Activated T-cell treated with anti-CD3 and anti-CD28 coated beads, Interleukin-2, amount 50 U/mL, for 72 hours (primary cell): ENCODE measurements at regions not wholly inside any gene's neighbourhood (a gene's known extent, or its start where the extent isn't known, plus 50 kb on each side); places are given as distances from the start of the nearest gene placed in this dataset.
"Not testable (repeated sequence)": the region's sequence is repeated elsewhere in the genome, so short reads cannot be mapped to it uniquely, and the experiment has no call there.

Experiments
- ATAC-seq, 2 donors: fragments of 150-1000 bp; cut with Tn5 transposase; replicated peaks in 1 of 2; 2 replicates each; pipeline ENCODE4 v1.10.0; 2021; ENCODE audit warnings: moderate library complexity in 2 of 2, mild to moderate bottlenecking in 1 of 2
- DNase-seq, 2 donors: peaks; one replicate each; pipeline ENCODE4 v3.0.0; 2021 to 2022; ENCODE audit warnings: mixed read lengths in 1 of 2
- H3K27ac Mint-ChIP-seq: one replicate; pipeline ENCODE4 v1.8.0; 2022; ENCODE audit warnings: mild to moderate bottlenecking, moderate library complexity, mixed read lengths
- H3K27me3 Mint-ChIP-seq: one replicate; pipeline ENCODE4 v1.8.0; 2022; ENCODE audit warnings: low read depth, mixed read lengths
- H3K36me3 Mint-ChIP-seq, 2 donors: one replicate each; pipeline ENCODE4 v1.8.0; 2022; ENCODE audit warnings: mixed read lengths in 2 of 2, mild to moderate bottlenecking in 1 of 2; ENCODE audit not compliant: insufficient read depth in 2 of 2
- H3K4me1 Mint-ChIP-seq: one replicate; pipeline ENCODE4 v1.8.0; 2022; ENCODE audit warnings: low read depth, mixed read lengths
- H3K4me3 Mint-ChIP-seq, 2 donors: one replicate each; pipeline ENCODE4 v1.8.0; 2022; ENCODE audit warnings: mild to moderate bottlenecking in 2 of 2, mixed read lengths in 2 of 2, moderate library complexity in 2 of 2
- H3K9me3 Mint-ChIP-seq, 2 donors: one replicate each; pipeline ENCODE4 v1.8.0; 2022; ENCODE audit warnings: mixed read lengths in 2 of 2

DNA sequence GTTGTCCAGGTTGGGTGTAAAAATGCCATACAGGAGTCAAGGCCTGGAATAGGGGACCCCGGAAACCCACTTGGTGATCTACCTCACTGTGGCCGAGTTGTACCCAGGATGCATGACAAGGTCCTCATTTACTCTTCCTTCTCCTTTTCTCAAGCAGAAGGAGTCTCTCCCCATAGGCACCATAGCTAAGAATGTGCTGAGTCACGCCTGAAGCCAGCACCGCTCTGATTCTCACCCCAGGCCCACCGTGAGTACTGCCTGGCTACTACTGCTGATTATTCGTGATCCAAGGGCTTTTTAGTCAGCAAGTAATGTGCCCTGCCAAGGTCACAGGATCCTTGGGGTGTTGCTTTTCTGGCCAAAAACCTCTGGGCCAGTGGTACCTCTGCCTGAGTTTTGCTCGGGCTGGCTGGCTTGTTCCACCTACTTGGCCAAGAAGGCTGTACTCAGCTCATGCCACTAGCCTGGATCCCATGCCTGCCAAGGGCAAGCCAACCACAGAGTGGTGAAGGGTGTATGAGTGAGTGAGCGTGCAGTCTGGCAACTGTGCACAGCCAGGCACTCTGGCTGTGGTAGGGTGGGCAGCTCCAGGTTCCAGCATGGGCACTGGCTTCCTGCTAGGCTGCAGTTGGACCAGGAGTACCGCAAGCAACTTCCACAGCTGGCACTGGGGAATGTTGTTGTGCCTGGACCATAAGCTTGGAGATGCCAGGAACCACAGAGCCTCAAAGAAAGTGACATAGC is 650.1 kb upstream of the VRK2 start:
- no peaks in the 10 kb centered on the region for H3K4me1 Mint-ChIP-seq
- no peaks in the 10 kb centered on the region for H3K27me3 Mint-ChIP-seq
- ATAC-seq, result no peak

DNA sequence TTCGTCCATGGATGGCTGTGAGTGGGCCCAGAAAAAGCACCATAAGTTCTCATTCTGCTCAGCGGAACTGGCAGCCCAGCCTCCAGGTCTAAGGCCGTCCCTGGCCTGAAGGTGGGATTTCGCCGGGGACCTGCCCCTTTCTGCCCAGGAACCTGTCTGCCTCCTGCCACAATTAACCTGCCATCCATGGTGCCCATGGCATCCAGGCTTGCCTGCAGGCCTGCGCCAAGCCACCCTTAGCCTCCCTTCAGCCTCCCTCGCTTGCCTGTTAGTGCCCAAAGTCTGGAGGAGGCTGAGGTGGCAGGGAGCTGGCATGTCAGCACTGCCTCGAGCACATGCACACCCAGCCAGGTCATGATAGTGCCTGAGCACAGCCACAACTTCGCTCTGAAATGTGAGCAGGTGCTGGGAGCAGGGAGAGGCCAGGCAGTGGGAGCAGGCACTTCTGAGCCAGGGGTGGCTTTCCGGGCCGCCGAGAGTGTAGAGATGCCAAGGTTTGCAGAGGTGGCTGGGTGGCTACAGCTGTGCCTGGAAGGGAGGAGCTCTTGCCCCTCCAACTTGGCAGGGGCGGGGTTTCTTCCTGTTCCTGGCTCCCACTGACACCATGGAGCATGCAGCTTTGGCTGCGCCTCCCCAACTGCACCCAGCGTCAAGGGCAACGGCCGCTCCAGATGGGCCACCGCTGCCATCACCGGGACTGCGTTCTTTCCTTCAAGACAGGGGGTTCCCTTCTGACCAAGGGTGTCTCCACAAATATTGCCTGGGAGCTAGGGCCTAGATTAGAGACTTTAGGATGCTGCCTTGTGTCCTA is 648.9 kb upstream of the VRK2 start:
- no peaks in the 10 kb centered on the region for H3K4me1 Mint-ChIP-seq
- H3K36me3 Mint-ChIP-seq, result peaks cover 2% of the 10 kb centered on the region in 2 donors
- H3K9me3 Mint-ChIP-seq, result peaks cover 5 to 11% of the 10 kb centered on the region in 2 donors
- no peak overlapping the region for H3K27ac Mint-ChIP-seq
- H3K4me3 Mint-ChIP-seq, result no peak overlapping the region
- no peaks in the 10 kb centered on the region for H3K27me3 Mint-ChIP-seq
- no peak for ATAC-seq
- DNase-seq, result no peak

More for the DNA sequence above, 650.1 kb upstream of the VRK2 start:
- Mint-ChIP-seq H3K4me3 (no peak overlapping the region), H3K36me3 (peaks cover 2% of the 10 kb centered on the region in 2 donors), H3K9me3 (peaks cover 5 to 13% of the 10 kb centered on the region in 2 donors), H3K27ac (no peak overlapping the region)
- DNase-seq, result no peak

DNA sequence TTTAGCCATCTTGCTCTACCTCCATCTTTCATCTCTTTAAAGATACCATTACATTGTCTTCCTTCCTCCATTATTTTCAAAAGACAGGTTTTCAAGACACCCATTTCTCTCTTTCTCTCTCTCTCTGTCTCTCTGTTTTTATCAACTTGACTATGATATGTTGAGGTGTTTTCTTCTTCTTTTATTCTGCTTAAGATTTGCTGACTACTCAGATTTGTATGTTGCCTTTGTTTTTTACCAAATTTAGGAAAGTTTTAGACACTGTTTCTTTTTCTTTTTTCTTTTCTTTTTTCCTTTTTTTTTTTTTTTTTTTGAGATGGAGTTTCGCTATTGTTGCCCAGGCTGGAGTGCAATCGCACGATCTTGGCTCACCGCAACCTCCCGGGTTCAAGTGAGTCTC is 647.5 kb upstream of the VRK2 start:
- H3K27me3 Mint-ChIP-seq, result no peaks in the 10 kb centered on the region
- no peaks in the 10 kb centered on the region for H3K4me1 Mint-ChIP-seq
- no peak for ATAC-seq
- peaks cover 2% of the 10 kb centered on the region in 2 donors for H3K36me3 Mint-ChIP-seq
- peaks cover 5 to 11% of the 10 kb centered on the region in 2 donors for H3K9me3 Mint-ChIP-seq
- DNase-seq, result no peak
- H3K27ac Mint-ChIP-seq, result no peak overlapping the region
- no peak overlapping the region for H3K4me3 Mint-ChIP-seq

DNA sequence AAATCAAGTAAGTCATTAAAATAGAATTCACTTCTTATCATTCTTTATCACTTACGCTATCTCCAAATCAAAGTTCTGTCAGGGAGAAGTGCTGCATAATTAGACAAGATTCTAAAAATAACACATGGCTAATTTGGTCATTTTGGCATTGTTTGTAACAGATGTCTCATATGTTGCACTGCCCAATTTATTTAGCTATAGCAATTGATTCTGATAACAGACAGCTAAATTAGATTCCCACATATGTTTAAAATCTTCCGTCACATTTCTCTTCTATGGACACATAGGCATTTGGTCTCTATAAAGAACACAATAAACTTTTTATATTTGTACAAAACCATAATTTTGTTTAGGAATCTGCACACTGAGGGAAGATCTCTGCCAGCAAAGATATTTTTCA is 644.5 kb upstream of the VRK2 start:
- DNase-seq (no peak), ATAC-seq (no peak)
- Mint-ChIP-seq H3K9me3 (peaks cover 3 to 5% of the 10 kb centered on the region in 2 donors), H3K27ac (no peak overlapping the region), H3K4me3 (no peak overlapping the region), H3K4me1 (no peaks in the 10 kb centered on the region), H3K36me3 (peaks cover 2% of the 10 kb centered on the region in 2 donors), H3K27me3 (no peaks in the 10 kb centered on the region)

DNA sequence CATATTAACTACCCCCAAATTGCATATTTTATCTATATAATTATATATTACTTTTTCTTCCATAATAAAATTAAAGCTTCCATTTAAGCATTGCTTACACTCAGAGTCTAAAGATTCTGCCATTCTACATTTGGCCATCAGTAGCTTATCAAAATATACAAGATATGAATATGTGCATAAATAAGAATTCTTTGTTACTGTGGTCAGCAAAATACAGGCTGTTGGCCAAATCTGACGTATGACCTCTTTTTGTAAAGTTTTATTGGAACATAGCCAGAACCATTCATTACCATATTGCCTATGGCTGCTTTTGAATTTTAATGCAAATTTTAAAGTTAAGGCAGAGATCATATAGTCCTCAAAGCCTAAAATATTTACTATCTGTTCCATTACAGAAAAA is 643.9 kb upstream of the VRK2 start:
- H3K9me3 Mint-ChIP-seq, result peaks cover 3 to 5% of the 10 kb centered on the region in 2 donors
- DNase-seq, result no peak
- H3K27ac Mint-ChIP-seq, result no peak overlapping the region
- no peak for ATAC-seq
- H3K4me3 Mint-ChIP-seq, result no peak overlapping the region
- no peaks in the 10 kb centered on the region for H3K4me1 Mint-ChIP-seq
- no peaks in the 10 kb centered on the region for H3K27me3 Mint-ChIP-seq
- peaks cover 2% of the 10 kb centered on the region in 2 donors for H3K36me3 Mint-ChIP-seq

DNA sequence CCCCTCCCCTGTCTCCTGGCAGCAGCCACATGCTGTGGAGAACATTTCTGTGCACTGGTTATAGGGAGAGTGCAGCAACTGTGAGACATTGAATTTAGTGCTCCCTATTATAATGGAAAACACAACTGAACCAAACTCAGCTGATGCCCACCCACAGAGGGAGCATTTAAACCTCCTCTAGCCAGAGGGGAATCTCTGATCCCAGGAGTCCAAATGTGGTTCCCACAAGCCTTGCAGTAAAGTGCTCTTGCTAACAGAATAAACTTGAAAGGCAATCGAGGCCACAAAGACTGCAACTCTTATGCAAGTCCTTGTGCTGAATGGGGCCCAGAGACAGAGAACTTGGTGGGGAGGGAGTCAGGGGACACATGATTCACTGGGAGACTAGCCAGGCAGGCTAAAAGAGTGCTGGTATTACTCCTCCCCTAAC is 638.8 kb upstream of the VRK2 start:
- Mint-ChIP-seq H3K27me3 (no peaks in the 10 kb centered on the region), H3K27ac (no peak overlapping the region), H3K9me3 (peaks cover 6 to 8% of the 10 kb centered on the region in 2 donors), H3K4me1 (no peaks in the 10 kb centered on the region), H3K36me3 (no peaks in the 10 kb centered on the region), H3K4me3 (no peak overlapping the region)
- no peak for DNase-seq
- ATAC-seq, result no peak

DNA sequence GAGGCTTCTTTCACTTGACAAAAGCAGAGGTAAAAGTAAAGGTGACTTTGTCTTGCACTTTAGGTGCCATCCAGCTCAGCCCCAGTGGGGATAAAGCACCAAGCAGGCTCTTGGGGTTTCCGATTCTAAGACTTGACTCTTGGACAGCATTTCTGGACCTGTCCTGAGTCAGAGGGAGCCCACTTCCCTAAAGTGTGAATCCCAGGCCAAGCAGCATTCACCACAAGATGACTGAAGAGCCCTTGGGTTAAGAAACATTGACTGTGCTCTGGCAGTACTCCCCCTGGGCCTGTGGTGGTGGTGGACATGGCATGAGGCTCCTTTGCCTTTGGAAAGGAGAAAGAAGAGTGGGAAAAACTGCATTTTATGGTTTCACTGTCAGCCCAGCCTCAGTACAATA is 638.0 kb upstream of the VRK2 start:
- Mint-ChIP-seq H3K27me3 (no peaks in the 10 kb centered on the region), H3K4me3 (no peak overlapping the region), H3K9me3 (peaks cover 6 to 9% of the 10 kb centered on the region in 2 donors), H3K36me3 (no peaks in the 10 kb centered on the region), H3K27ac (no peak overlapping the region), H3K4me1 (no peaks in the 10 kb centered on the region)
- ATAC-seq (no peak), DNase-seq (no peak)

DNA sequence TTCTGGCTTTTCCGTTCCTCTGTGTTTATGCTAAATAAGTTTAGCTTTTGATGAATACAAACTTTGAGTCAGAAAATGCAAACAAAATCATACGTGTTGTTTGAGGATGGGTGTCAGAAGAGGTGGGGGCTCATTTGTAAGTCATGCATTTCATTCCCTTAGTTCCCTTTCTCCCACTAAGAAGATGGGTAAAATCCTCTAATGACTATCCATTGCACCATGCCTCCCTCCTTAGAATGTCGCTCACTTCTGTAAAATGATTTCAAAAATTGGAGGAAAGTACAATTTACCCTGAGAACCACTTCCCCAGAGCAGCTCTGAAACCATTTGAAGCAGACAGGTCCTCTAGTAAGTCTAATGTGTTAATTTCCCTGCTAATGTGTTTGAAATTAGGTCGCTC is 629.6 kb upstream of the VRK2 start:
- H3K4me3 Mint-ChIP-seq, result no peak overlapping the region
- no peak overlapping the region for H3K27ac Mint-ChIP-seq
- H3K9me3 Mint-ChIP-seq, result peaks cover 10 to 16% of the 10 kb centered on the region in 2 donors
- H3K4me1 Mint-ChIP-seq, result no peaks in the 10 kb centered on the region
- DNase-seq (no peak), ATAC-seq (no peak)
- H3K36me3 Mint-ChIP-seq, result no peaks in the 10 kb centered on the region
- no peaks in the 10 kb centered on the region for H3K27me3 Mint-ChIP-seq

DNA sequence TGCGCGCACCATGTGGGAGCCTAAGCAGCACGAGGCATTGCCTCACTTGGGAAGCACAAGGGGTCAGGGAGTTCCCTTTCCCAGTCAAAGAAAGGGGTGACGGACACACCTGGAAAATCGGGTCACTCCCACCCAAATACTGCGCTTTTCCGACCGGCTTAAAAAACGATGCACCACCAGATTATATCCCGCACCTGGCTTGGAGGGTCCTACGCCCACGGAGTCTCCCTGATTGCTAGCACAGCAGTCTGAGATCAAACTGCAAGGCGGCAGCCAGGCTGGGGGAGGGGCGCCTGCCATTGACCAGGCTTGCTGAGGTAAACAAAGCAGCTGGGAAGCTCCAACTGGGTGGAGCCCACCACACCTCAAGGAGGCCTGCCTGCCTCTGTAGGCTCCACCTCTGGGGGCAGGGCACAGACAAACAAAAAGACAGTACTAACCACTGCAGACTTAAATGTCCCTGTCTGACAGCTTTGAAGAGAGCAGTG is 627.7 kb upstream of the VRK2 start:
- H3K27ac Mint-ChIP-seq, ATAC-seq, H3K36me3 Mint-ChIP-seq, H3K4me3 Mint-ChIP-seq, H3K4me1 Mint-ChIP-seq, H3K27me3 Mint-ChIP-seq, DNase-seq: not testable (repeated sequence)
- H3K9me3 Mint-ChIP-seq, result peaks cover 6 to 12% of the 10 kb centered on the region in 2 donors

DNA sequence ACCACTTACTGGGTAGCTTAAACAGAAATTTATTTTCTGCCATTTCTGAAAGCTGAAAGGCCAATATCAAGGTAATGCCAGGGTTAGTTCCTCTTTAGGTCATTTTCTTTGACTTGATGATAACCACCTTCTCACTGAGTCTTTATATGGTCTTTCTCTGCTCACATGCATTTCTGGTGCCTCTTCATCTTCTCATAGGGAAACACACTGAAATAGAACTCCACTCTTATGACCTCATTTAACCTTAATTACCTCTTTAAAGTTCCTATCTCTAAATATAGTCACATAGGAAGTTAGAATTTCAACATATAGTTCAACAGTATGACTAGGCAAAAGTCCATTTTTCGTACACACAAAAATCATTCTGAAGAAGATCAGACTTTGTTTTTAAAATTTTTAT is 616.8 kb upstream of the VRK2 start:
- H3K9me3 Mint-ChIP-seq, result no peaks in the 10 kb centered on the region
- no peak for DNase-seq
- no peaks in the 10 kb centered on the region for H3K36me3 Mint-ChIP-seq
- no peaks in the 10 kb centered on the region for H3K4me1 Mint-ChIP-seq
- no peak for ATAC-seq
- H3K4me3 Mint-ChIP-seq, result no peak overlapping the region
- H3K27me3 Mint-ChIP-seq, result no peaks in the 10 kb centered on the region
- no peak overlapping the region for H3K27ac Mint-ChIP-seq

DNA sequence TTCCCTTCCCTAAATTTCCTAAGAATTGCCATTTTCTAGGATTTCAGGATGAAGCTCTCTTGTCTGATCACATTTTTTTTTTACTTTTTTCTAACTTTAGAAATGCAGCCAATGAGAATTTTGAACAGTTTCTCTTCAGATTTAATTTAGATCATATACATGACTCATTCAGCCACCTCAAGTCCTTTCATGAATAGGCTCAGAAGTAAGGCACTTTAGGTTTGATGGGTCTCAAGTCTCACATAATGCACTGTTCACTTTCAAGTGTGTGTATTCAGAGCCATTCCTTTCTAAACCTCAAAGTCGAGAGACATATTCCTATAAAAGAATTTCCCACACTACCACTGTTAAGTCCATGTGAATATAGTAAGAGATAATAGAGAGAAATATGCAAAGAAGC is 614.1 kb upstream of the VRK2 start:
- H3K4me3 Mint-ChIP-seq, result no peak overlapping the region
- H3K27me3 Mint-ChIP-seq, result no peaks in the 10 kb centered on the region
- H3K27ac Mint-ChIP-seq, result no peak overlapping the region
- no peak for DNase-seq
- no peaks in the 10 kb centered on the region for H3K36me3 Mint-ChIP-seq
- no peak for ATAC-seq
- H3K9me3 Mint-ChIP-seq, result peaks cover 0 to 4% of the 10 kb centered on the region in 2 donors
- H3K4me1 Mint-ChIP-seq, result no peaks in the 10 kb centered on the region

DNA sequence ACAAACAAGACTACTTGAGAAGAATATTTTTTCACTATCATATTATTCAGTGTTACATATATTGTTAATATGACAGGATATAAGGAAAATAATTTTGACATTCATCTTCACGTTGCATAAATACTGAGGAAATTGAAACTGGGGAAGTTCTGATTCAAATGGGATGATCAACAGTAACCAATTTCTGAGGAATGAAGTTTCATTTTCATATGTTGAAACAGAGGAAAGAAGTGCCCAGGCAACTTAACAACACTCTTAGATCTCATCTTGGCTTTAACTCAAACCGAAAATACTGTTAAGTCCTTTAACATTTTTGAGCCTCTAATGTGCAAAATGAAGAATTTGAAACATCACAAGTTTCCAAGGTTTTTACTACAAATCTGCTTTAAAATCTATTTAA is 612.2 kb upstream of the VRK2 start:
- Mint-ChIP-seq H3K4me3 (no peak overlapping the region), H3K36me3 (no peaks in the 10 kb centered on the region), H3K27ac (no peak overlapping the region), H3K27me3 (no peaks in the 10 kb centered on the region), H3K9me3 (peaks cover 0 to 4% of the 10 kb centered on the region in 2 donors), H3K4me1 (no peaks in the 10 kb centered on the region)
- ATAC-seq (no peak), DNase-seq (no peak)

DNA sequence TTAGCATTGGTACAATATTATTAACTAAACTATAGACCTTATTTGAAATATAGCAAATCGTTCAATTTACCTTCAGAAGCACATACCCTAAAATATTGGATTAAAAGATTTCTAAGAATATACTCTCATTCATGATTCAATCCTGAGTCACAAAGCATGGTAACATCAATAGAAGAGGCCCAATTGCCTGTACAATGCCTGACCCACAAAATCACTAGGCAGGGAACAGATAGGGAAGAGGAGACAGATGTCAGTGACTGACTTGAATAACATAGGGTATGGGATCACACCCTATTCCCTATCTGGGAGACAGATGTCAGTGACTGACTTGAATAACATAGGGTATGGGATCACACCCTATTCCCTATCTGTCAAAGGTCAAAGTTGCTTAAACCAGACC is 611.6 kb upstream of the VRK2 start:
- no peaks in the 10 kb centered on the region for H3K27me3 Mint-ChIP-seq
- peaks cover 0 to 4% of the 10 kb centered on the region in 2 donors for H3K9me3 Mint-ChIP-seq
- no peak for DNase-seq
- no peaks in the 10 kb centered on the region for H3K4me1 Mint-ChIP-seq
- H3K4me3 Mint-ChIP-seq, result no peak overlapping the region
- ATAC-seq, result no peak
- H3K27ac Mint-ChIP-seq, result no peak overlapping the region
- H3K36me3 Mint-ChIP-seq, result no peaks in the 10 kb centered on the region
